ENCODE measurements at regions not wholly inside any gene's neighbourhood (a gene's known extent, or its start where the extent isn't known, plus 50 kb on each side); places are given as distances from the start of the nearest gene placed in this dataset.

GRCh38 chrX:46059316-46059715 lies 485.9 kb downstream of the ZNF674 start:
- Histone ChIP-seq H3K79me2 (ENCODE audit: insufficient read depth, low read length) (no peaks in the 10 kb centered on the region), H3K9ac (ENCODE audit: low read length) (no peak overlapping the region), H3K9me2 (ENCODE audit: low read depth, low read length) (no peaks in the 10 kb centered on the region), H3K4me2 (ENCODE audit: low read length) (no peak overlapping the region), H3K27ac (ENCODE audit: low read depth, low read length, poor library complexity, severe bottlenecking) (no peak overlapping the region), H3K4me1 (ENCODE audit: insufficient read depth, low read length, severe bottlenecking) (no peaks in the 10 kb centered on the region), H3K27me3 (ENCODE audit: insufficient read depth, low read length) (no peaks in the 10 kb centered on the region), H3K36me3 (ENCODE audit: insufficient read depth, low read length) (no peaks in the 10 kb centered on the region), H3F3A (ENCODE audit: insufficient read depth, low read length) (no peaks in the 10 kb centered on the region), H2AFZ (ENCODE audit: low read length) (no peak overlapping the region), H3K4me3 (ENCODE audit: low read depth, low read length, poor library complexity, severe bottlenecking) (no peak overlapping the region), H4K20me1 (ENCODE audit: insufficient read depth, low read length) (no peaks in the 10 kb centered on the region), H3K9me3 (ENCODE audit: low read length) (no peaks in the 10 kb centered on the region)
- no peak for TF ChIP-seq EZH2 (IDR thresholded peaks at IDR 0.05; ENCODE audit: borderline replicate concordance, low read length)
- TF ChIP-seq, protein P1, sequence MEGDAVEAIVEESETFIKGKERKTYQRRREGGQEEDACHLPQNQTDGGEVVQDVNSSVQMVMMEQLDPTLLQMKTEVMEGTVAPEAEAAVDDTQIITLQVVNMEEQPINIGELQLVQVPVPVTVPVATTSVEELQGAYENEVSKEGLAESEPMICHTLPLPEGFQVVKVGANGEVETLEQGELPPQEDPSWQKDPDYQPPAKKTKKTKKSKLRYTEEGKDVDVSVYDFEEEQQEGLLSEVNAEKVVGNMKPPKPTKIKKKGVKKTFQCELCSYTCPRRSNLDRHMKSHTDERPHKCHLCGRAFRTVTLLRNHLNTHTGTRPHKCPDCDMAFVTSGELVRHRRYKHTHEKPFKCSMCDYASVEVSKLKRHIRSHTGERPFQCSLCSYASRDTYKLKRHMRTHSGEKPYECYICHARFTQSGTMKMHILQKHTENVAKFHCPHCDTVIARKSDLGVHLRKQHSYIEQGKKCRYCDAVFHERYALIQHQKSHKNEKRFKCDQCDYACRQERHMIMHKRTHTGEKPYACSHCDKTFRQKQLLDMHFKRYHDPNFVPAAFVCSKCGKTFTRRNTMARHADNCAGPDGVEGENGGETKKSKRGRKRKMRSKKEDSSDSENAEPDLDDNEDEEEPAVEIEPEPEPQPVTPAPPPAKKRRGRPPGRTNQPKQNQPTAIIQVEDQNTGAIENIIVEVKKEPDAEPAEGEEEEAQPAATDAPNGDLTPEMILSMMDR (IDR thresholded peaks at IDR 0.05; ENCODE audit: low read length): no peak

DNA sequence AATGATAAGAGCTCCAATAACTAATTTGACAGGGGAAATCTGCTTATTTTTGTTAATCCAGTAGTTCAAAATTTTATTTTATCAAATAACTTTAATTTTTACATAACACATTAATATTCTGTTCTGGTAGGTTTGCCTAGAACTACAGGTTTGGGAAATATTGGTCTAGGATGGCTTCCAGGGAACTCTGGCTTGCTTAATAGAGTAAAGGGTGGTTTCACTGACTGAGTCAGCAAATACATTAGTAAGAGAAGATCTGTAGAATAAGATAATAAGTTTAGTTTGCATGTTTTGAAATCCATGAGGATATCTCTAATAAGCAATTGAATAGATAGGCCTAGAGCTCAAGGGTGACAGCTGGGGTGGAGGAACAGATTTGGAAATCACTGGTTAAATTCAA lies 500.7 kb downstream of the ZNF674 start:
- no peak overlapping the region for H2AFZ ChIP-seq (ENCODE audit: low read length)
- TF ChIP-seq EZH2 (IDR thresholded peaks at IDR 0.05; ENCODE audit: borderline replicate concordance, low read length): no peak
- TF ChIP-seq, protein P1 (IDR thresholded peaks at IDR 0.05; ENCODE audit: low read length): no peak
- no peaks in the 10 kb centered on the region for H3K9me3 ChIP-seq (ENCODE audit: low read length)
- H3K4me2 ChIP-seq (ENCODE audit: low read length): no peak overlapping the region
- no peaks in the 10 kb centered on the region for H4K20me1 ChIP-seq (ENCODE audit: insufficient read depth, low read length)
- H3K36me3 ChIP-seq (ENCODE audit: insufficient read depth, low read length): no peaks in the 10 kb centered on the region
- no peak overlapping the region for H3K27ac ChIP-seq (ENCODE audit: low read depth, low read length, poor library complexity, severe bottlenecking)
- no peak overlapping the region for H3K9ac ChIP-seq (ENCODE audit: low read length)
- H3K27me3 ChIP-seq (ENCODE audit: insufficient read depth, low read length): no peaks in the 10 kb centered on the region
- no peaks in the 10 kb centered on the region for H3K79me2 ChIP-seq (ENCODE audit: insufficient read depth, low read length)
- H3K9me2 ChIP-seq (ENCODE audit: low read depth, low read length): no peaks in the 10 kb centered on the region
- H3K4me1 ChIP-seq (ENCODE audit: insufficient read depth, low read length, severe bottlenecking): no peaks in the 10 kb centered on the region
- no peaks in the 10 kb centered on the region for H3F3A ChIP-seq (ENCODE audit: insufficient read depth, low read length)
- no peak overlapping the region for H3K4me3 ChIP-seq (ENCODE audit: low read depth, low read length, poor library complexity, severe bottlenecking)

DNA sequence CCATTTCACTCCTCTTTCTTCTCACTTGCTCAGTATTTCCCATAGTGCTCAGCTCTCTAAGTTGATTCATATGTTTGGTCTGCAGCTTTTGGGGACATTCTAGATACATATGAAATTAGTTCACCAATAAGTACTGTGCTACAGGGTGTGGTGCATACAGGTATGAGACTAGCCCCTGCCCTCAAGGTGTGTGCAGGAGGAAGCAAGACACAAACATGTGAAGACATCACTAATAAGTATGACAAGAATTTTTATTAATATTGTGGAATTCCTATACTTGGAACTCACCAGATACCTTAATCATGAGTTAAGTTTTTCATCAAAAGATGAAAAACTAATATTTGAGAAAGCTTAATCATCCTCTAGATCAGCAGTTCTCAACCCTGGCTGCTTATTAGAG lies 505.2 kb downstream of the ZNF674 start:
- H3F3A ChIP-seq (ENCODE audit: insufficient read depth, low read length): no peaks in the 10 kb centered on the region
- no peak overlapping the region for H3K9ac ChIP-seq (ENCODE audit: low read length)
- H3K4me1 ChIP-seq (ENCODE audit: insufficient read depth, low read length, severe bottlenecking): no peaks in the 10 kb centered on the region
- no peaks in the 10 kb centered on the region for H3K27me3 ChIP-seq (ENCODE audit: insufficient read depth, low read length)
- no peaks in the 10 kb centered on the region for H3K9me2 ChIP-seq (ENCODE audit: low read depth, low read length)
- H3K27ac ChIP-seq (ENCODE audit: low read depth, low read length, poor library complexity, severe bottlenecking): no peak overlapping the region
- H2AFZ ChIP-seq (ENCODE audit: low read length): no peak overlapping the region
- H3K79me2 ChIP-seq (ENCODE audit: insufficient read depth, low read length): no peaks in the 10 kb centered on the region
- H4K20me1 ChIP-seq (ENCODE audit: insufficient read depth, low read length): no peaks in the 10 kb centered on the region
- no peak overlapping the region for H3K4me2 ChIP-seq (ENCODE audit: low read length)
- H3K36me3 ChIP-seq (ENCODE audit: insufficient read depth, low read length): no peaks in the 10 kb centered on the region
- TF ChIP-seq, protein P1 (IDR thresholded peaks at IDR 0.05; ENCODE audit: low read length): no peak
- no peak for TF ChIP-seq EZH2 (IDR thresholded peaks at IDR 0.05; ENCODE audit: borderline replicate concordance, low read length)
- H3K9me3 ChIP-seq (ENCODE audit: low read length): no peaks in the 10 kb centered on the region
- no peak overlapping the region for H3K4me3 ChIP-seq (ENCODE audit: low read depth, low read length, poor library complexity, severe bottlenecking)

Data from OCI-LY1 (cell line).